H1 (cell line): ENCODE measurements at regions not wholly inside any gene's neighbourhood (a gene's known extent, or its start where the extent isn't known, plus 50 kb on each side); places are given as distances from the start of the nearest gene placed in this dataset.
"Not testable (repeated sequence)": the region's sequence is repeated elsewhere in the genome, so short reads cannot be mapped to it uniquely, and the experiment has no call there.

Experiments used
- CTCF ChIA-PET: fragments of 300-600 bp; sonication (Branson Sonifier 250); formaldehyde crosslinking; loops from one replicate; lab custom pipeline; 2021; ENCODE audit not compliant: partially characterized antibody; lab: Charles Lee
- POLR2A ChIA-PET: fragments of 300-600 bp; sonication (Branson Sonifier 250); formaldehyde crosslinking; loops from one replicate; lab custom pipeline; 2021; ENCODE audit warnings: inconsistent platforms; ENCODE audit not compliant: partially characterized antibody; lab: Charles Lee
- DNase-seq, 2 experiments: peaks; one replicate each; pipeline versions ENCODE4 v3.0.0 to v3.0.0-alpha.2; 2010 to 2022; ENCODE audit warnings: low spot score in 2 of 2, low read depth in 1 of 2, mixed read lengths in 1 of 2
- FAIRE-seq: peaks from 2 replicates; lab custom pipeline; 2011; peaks lifted over from hg19 to GRCh38; lab: Jason Lieb, UNC
- H2AFZ ChIP-seq: 2 replicates; pipeline ENCODE4 v1.8.1; 2012; ENCODE audit warnings: low read length, inconsistent platforms
- H2AK5ac ChIP-seq: 2 replicates; pipeline ENCODE4 v1.6.1; 2013; ENCODE audit warnings: low read depth, low read length
- H2BK120ac ChIP-seq: replicated peaks from 2 replicates; pipeline ENCODE3; 2013; ENCODE audit warnings: low read depth, low read length, inconsistent platforms
- H2BK12ac ChIP-seq: 2 replicates; pipeline ENCODE4 v1.6.1; 2013; ENCODE audit warnings: low read depth, low read length
- H2BK15ac ChIP-seq: 2 replicates; pipeline ENCODE4 v1.6.1; 2013; ENCODE audit warnings: low read length
- H2BK20ac ChIP-seq: 2 replicates; pipeline ENCODE4 v1.6.1; 2013; ENCODE audit warnings: low read length
- H2BK5ac ChIP-seq: 2 replicates; pipeline ENCODE4 v1.6.1; 2013; ENCODE audit warnings: low read depth, low read length
- H3K14ac ChIP-seq: 2 replicates; pipeline ENCODE4 v1.6.1; 2013; ENCODE audit warnings: inconsistent platforms; ENCODE audit not compliant: insufficient read length
- H3K18ac ChIP-seq: 2 replicates; pipeline ENCODE4 v1.6.1; 2013; ENCODE audit warnings: low read length; ENCODE audit errors: extremely low read depth
- H3K23ac ChIP-seq: 2 replicates; pipeline ENCODE4 v1.6.1; 2013; ENCODE audit warnings: inconsistent platforms; ENCODE audit not compliant: insufficient read length
- H3K23me2 ChIP-seq: 2 replicates; pipeline ENCODE4 v1.6.1; 2013; ENCODE audit warnings: low read depth, low read length
- H3K27ac ChIP-seq: 2 replicates; pipeline ENCODE4 v1.6.1; 2011; ENCODE audit warnings: low read depth, low read length, inconsistent platforms
- H3K27me3 ChIP-seq, 4 experiments: replicated peaks in 1 of 4; 1 replicate in 1 of 4; 2 replicates in 3 of 4; pipeline versions ENCODE4 v1.6.1 to v1.8.1; 2011 to 2013; ENCODE audit warnings: low read length in 3 of 4, mild to moderate bottlenecking in 3 of 4, inconsistent platforms in 2 of 4, mixed read lengths in 2 of 4, moderate library complexity in 1 of 4; ENCODE audit not compliant: control insufficient read depth in 3 of 4, insufficient read depth in 3 of 4; ENCODE audit errors: extremely low read depth in 1 of 4
- H3K36me3 ChIP-seq, 4 experiments: 2 replicates each; pipeline versions ENCODE4 v1.6.1 to v1.8.1; 2011 to 2013; ENCODE audit warnings: mild to moderate bottlenecking in 4 of 4, low read length in 3 of 4, moderate library complexity in 2 of 4, control low read depth in 1 of 4, inconsistent platforms in 1 of 4; ENCODE audit not compliant: insufficient read depth in 4 of 4, control insufficient read depth in 2 of 4
- H3K4ac ChIP-seq: replicated peaks from 2 replicates; pipeline ENCODE3; 2013; ENCODE audit warnings: low read length, low read depth, mixed read lengths, inconsistent platforms; ENCODE audit not compliant: insufficient read length
- H3K4me1 ChIP-seq, 4 experiments: replicated peaks in 1 of 4; 1 replicate in 1 of 4; 2 replicates in 3 of 4; pipeline versions ENCODE4 v1.6.1 to v1.8.1; 2011 to 2013; ENCODE audit warnings: low read length in 3 of 4, inconsistent platforms in 2 of 4, mixed read lengths in 1 of 4; ENCODE audit not compliant: insufficient read depth in 4 of 4, control insufficient read depth in 3 of 4
- H3K4me2 ChIP-seq, 2 experiments: 2 replicates each; pipeline versions ENCODE4 v1.6.1 to v1.8.1; 2011 to 2013; ENCODE audit warnings: low read depth in 2 of 2, low read length in 2 of 2, control low read depth in 1 of 2, inconsistent platforms in 1 of 2, mild to moderate bottlenecking in 1 of 2; ENCODE audit not compliant: insufficient read depth in 1 of 2
- H3K4me3 ChIP-seq, 4 experiments: fragments of 200-600, 300-600 bp in 1 of 4; sonication (generic), shearing (Covaris generic), sonication (Bioruptor Twin) in 1 of 4; 2 replicates each; pipeline versions ENCODE4 v1.5.1 to v1.8.1; 2011 to 2016; ENCODE audit warnings: low read length in 4 of 4, low read depth in 3 of 4, control low read depth in 2 of 4, inconsistent platforms in 2 of 4, mild to moderate bottlenecking in 2 of 4, mixed read lengths in 1 of 4, moderate library complexity in 1 of 4; ENCODE audit not compliant: insufficient read depth in 2 of 4; ENCODE audit errors: extremely low read depth in 1 of 4
- H3K56ac ChIP-seq: replicated peaks from 2 replicates; pipeline ENCODE3; 2013; ENCODE audit warnings: low read depth, mild to moderate bottlenecking, mixed read lengths, low read length, inconsistent platforms; ENCODE audit not compliant: insufficient read length
- H3K79me1 ChIP-seq: 2 replicates; pipeline ENCODE4 v1.6.1; 2013; ENCODE audit warnings: low read depth, low read length, control low read depth
- H3K79me2 ChIP-seq, 2 experiments: 2 replicates each; pipeline versions ENCODE4 v1.6.1 to v1.8.1; 2012 to 2013; ENCODE audit warnings: low read length in 2 of 2, mild to moderate bottlenecking in 2 of 2, inconsistent platforms in 1 of 2; ENCODE audit not compliant: insufficient read depth in 2 of 2, control insufficient read depth in 1 of 2
- H3K9ac ChIP-seq, 4 experiments: replicated peaks in 1 of 4; 1 replicate in 1 of 4; 2 replicates in 3 of 4; pipeline versions ENCODE4 v1.6.1 to v1.8.1; 2011 to 2013; ENCODE audit warnings: low read depth in 3 of 4, low read length in 3 of 4, control low read depth in 2 of 4, mild to moderate bottlenecking in 2 of 4, moderate library complexity in 2 of 4, inconsistent platforms in 1 of 4; ENCODE audit errors: extremely low read depth in 1 of 4
- H3K9me3 ChIP-seq, 2 experiments: 2 replicates each; pipeline versions ENCODE4 v1.6.1 to v1.8.1; 2012 to 2013; ENCODE audit warnings: mild to moderate bottlenecking in 2 of 2, moderate library complexity in 2 of 2, control low read depth in 1 of 2, inconsistent platforms in 1 of 2, low read depth in 1 of 2, low read length in 1 of 2, mixed read lengths in 1 of 2; ENCODE audit not compliant: insufficient read depth in 2 of 2
- H4K20me1 ChIP-seq, 2 experiments: replicated peaks in 1 of 2; 2 replicates each; pipeline versions ENCODE3 to v1.8.1; 2011 to 2013; ENCODE audit warnings: inconsistent platforms in 2 of 2, low read length in 2 of 2, mild to moderate bottlenecking in 1 of 2; ENCODE audit not compliant: insufficient read depth in 2 of 2, control insufficient read depth in 1 of 2
- H4K5ac ChIP-seq: 2 replicates; pipeline ENCODE4 v1.6.1; 2013; ENCODE audit warnings: low read length, low read depth, mixed read lengths, inconsistent platforms; ENCODE audit not compliant: insufficient read length
- H4K8ac ChIP-seq: 2 replicates; pipeline ENCODE4 v1.8.0; 2013; ENCODE audit warnings: mild to moderate bottlenecking, moderate library complexity, low read length, inconsistent platforms; ENCODE audit not compliant: insufficient read depth; ENCODE audit errors: extremely low read depth
- H4K91ac ChIP-seq: replicated peaks from 2 replicates; pipeline ENCODE3; 2013; ENCODE audit warnings: low read length, mixed read lengths, inconsistent platforms; ENCODE audit not compliant: insufficient read length
- WGBS, 2 experiments: shearing (Covaris generic) in 1 of 2; methylation state at CpG; one replicate each; pipeline versions ENCODE4 v1.1.6 to v1.1.7; 2013 to 2015; ENCODE audit warnings: low lambda C conversion rate in 2 of 2, mixed read lengths in 2 of 2, inconsistent platforms in 1 of 2, low coverage in 1 of 2, missing lambda C conversion rate in 1 of 2; ENCODE audit not compliant: insufficient replicate concordance in 2 of 2, insufficient coverage in 1 of 2, insufficient read length in 1 of 2; ENCODE audit errors: extremely low coverage in 1 of 2, missing lambda C conversion rate in 1 of 2; 5-methylcytosine and 5-hydroxymethylcytosine counted together

DNA sequence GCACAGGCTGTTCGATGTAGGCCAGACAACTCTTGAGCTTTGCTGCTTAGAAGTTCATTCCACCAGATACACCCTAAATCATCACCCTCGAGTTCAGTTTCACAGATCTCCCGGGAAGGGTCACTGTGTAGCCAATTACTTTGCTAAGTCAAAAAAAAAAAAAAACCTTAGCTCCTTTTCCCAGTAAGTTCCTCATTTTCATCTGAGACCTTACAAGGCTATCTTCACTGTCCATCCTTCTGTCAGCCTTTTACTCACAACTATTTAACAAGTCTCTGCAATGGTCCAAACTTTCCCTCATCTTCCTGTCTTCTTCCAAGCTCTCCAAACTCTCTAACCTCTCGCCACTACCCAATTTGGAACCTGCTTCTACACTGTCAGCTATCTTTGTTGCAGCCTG, 615.9 kb upstream of the DEFB115 start:
- CTCF ChIA-PET, POLR2A ChIA-PET, H4K20me1 ChIP-seq, H2BK5ac ChIP-seq, H3K4me2 ChIP-seq, H3K18ac ChIP-seq, H2BK120ac ChIP-seq, H4K5ac ChIP-seq, H3K56ac ChIP-seq, H3K79me2 ChIP-seq, H3K23me2 ChIP-seq, H2AK5ac ChIP-seq, DNase-seq, H2BK20ac ChIP-seq, H4K8ac ChIP-seq, H2AFZ ChIP-seq, H3K9ac ChIP-seq, H3K14ac ChIP-seq, H3K27ac ChIP-seq, FAIRE-seq, H2BK15ac ChIP-seq, H3K4me3 ChIP-seq, H3K36me3 ChIP-seq, H3K79me1 ChIP-seq, H3K27me3 ChIP-seq, H3K23ac ChIP-seq, H3K4me1 ChIP-seq, H2BK12ac ChIP-seq, H3K4ac ChIP-seq, H4K91ac ChIP-seq: not testable (repeated sequence)
- H3K9me3 ChIP-seq = peaks cover 21 to 61% of the 10 kb centered on the region in 2 experiments
- WGBS, 2 experiments = 53% methylated on average over 4 of the region's 4 CpGs; no CpG with 5 or more reads in 1 of the 2 experiments

DNA sequence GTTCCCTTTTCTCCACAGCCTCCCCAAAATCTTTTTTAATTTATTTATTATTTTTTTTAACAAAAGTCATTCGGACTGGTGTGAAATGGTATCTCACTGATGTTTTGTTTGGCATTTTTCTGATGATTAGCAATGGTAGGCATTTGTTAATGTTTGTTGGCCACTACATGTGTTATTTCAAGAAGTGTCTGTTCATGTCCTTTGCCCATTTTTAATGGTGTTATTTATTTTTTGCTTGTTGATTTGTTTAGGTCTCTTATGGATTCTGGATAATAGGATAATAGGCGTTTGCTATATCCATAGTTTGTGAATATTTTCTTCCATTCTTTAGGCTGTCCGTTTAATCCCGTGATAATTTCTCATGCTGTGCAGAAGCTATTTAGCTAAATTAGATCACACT, 596.5 kb upstream of the DEFB115 start:
- FAIRE-seq, H3K9ac ChIP-seq, H2BK20ac ChIP-seq, H2BK15ac ChIP-seq, H3K4me3 ChIP-seq, H3K4me2 ChIP-seq, H3K4ac ChIP-seq, H4K8ac ChIP-seq, H4K91ac ChIP-seq, H3K14ac ChIP-seq, H4K5ac ChIP-seq, H3K36me3 ChIP-seq, H3K18ac ChIP-seq, CTCF ChIA-PET, DNase-seq, H3K56ac ChIP-seq, H2AFZ ChIP-seq, H3K23me2 ChIP-seq, H2BK120ac ChIP-seq, POLR2A ChIA-PET, H3K79me1 ChIP-seq, H2BK5ac ChIP-seq, H4K20me1 ChIP-seq, H3K27me3 ChIP-seq, H3K27ac ChIP-seq, H3K23ac ChIP-seq, H2AK5ac ChIP-seq, H3K79me2 ChIP-seq, H3K4me1 ChIP-seq, H2BK12ac ChIP-seq: not testable (repeated sequence)
- peaks cover 13 to 16% of the 10 kb centered on the region in 2 experiments; a peak in 3 of 4 replicates for H3K9me3 ChIP-seq
- 83% methylated on average over 4 of the region's 4 CpGs; no CpG with 5 or more reads in 1 of the 2 experiments for WGBS, 2 experiments
